GM12878 (cell line): ENCODE measurements at regions not wholly inside any gene's neighbourhood (a gene's known extent, or its start where the extent isn't known, plus 50 kb on each side); places are given as distances from the start of the nearest gene placed in this dataset.
A peak's percentile ranks its signal among the peaks of the same experiment; 100 is the strongest.

Experiments
- ATAC-seq: fragments of 200-7000 bp; cut with Tn5 transposase; 3 replicates; pipeline ENCODE4 v1.9.1; 2020; ENCODE audit warnings: mild to moderate bottlenecking, moderate library complexity
- BruUV-seq: library from RNA; stranded (reverse); fragments of 400-500 nt; replicated peaks from 2 replicates; lab custom pipeline; 2021; lab: Mats Ljungman, UMichigan
- CTCF ChIA-PET: fragments of 300-600 bp; sonication (Branson Sonifier 250); formaldehyde crosslinking; extraction: SDS; loops from one replicate; lab custom pipeline; 2021; ENCODE audit warnings: inconsistent platforms; lab: Yijun Ruan, JAX
- POLR2A ChIA-PET: fragments of 350-600 bp; formaldehyde crosslinking; extraction: SDS; loops from one replicate; lab custom pipeline; 2021; ENCODE audit warnings: inconsistent platforms; lab: Charles Lee
- RAD21 ChIA-PET: fragments of 300-600 bp; sonication (Branson Sonifier 250); formaldehyde crosslinking; loops from one replicate; lab custom pipeline; 2023; ENCODE audit warnings: antibody characterized with exemption; ENCODE audit not compliant: unreplicated experiment; lab: Charles Lee
- SMC1A ChIA-PET: fragments of 300-600 bp; sonication (Branson Sonifier 250); formaldehyde crosslinking; loops from one replicate; lab custom pipeline; 2023; ENCODE audit not compliant: unreplicated experiment, uncharacterized antibody; lab: Charles Lee
- DNase-seq: peaks from one replicate; pipeline ENCODE4 v3.0.0-alpha.2; 2011; ENCODE audit warnings: low read depth, low spot score
- FAIRE-seq: peaks from 3 replicates; lab custom pipeline; 2011; peaks lifted over from hg19 to GRCh38; lab: Jason Lieb, UNC
- H2AFZ ChIP-seq: 2 replicates; pipeline ENCODE4 v1.6.0; 2011; ENCODE audit warnings: low read depth, low read length, control low read depth; ENCODE audit not compliant: control insufficient read depth
- H3K27ac ChIP-seq: 2 replicates; pipeline ENCODE4 v1.5.1; 2011; ENCODE audit warnings: control low read depth; ENCODE audit not compliant: control insufficient read depth, insufficient read depth
- H3K27me3 ChIP-seq, 2 experiments: replicated peaks in 1 of 2; 2 replicates each; pipeline versions ENCODE4 v1.6.0 to v1.6.1; 2011; ENCODE audit warnings: low read length in 1 of 2; ENCODE audit not compliant: control insufficient read depth in 2 of 2, insufficient read depth in 2 of 2
- H3K36me3 ChIP-seq, 2 experiments: 2 replicates each; pipeline ENCODE4 v1.5.1; 2011; ENCODE audit warnings: low read length in 1 of 2; ENCODE audit not compliant: control insufficient read depth in 2 of 2, insufficient read depth in 2 of 2
- H3K4me1 ChIP-seq: 2 replicates; pipeline ENCODE4 v1.6.1; 2011; ENCODE audit warnings: mild to moderate bottlenecking, low read length, moderate library complexity, mixed read lengths; ENCODE audit not compliant: control insufficient read depth, insufficient read depth
- H3K4me2 ChIP-seq: 2 replicates; pipeline ENCODE4 v1.6.0; 2011; ENCODE audit warnings: control low read depth; ENCODE audit not compliant: control insufficient read depth, insufficient read depth
- H3K4me3 ChIP-seq: fragments of 200-600 bp; sonication (generic); 2 replicates; pipeline ENCODE4 v1.5.1; 2016
- H3K79me2 ChIP-seq: 2 replicates; pipeline ENCODE4 v1.6.0; 2011; ENCODE audit warnings: low read length; ENCODE audit not compliant: control insufficient read depth, insufficient read depth
- H3K9ac ChIP-seq: 2 replicates; pipeline ENCODE4 v1.8.0; 2011; ENCODE audit warnings: low read length, control low read depth, mixed read lengths; ENCODE audit not compliant: control insufficient read depth, insufficient read depth
- H3K9me3 ChIP-seq: replicated peaks from 3 replicates; pipeline ENCODE4 v1.5.1; 2011; ENCODE audit warnings: mild to moderate bottlenecking, low read length; ENCODE audit not compliant: control insufficient read depth, insufficient read depth
- H4K20me1 ChIP-seq: 2 replicates; pipeline ENCODE4 v1.6.0; 2011; ENCODE audit not compliant: control insufficient read depth, insufficient read depth
- CBX5 ChIP-seq: sonication (generic); IDR thresholded peaks from 2 replicates; pipeline ENCODE4 v1.6.1; 2016; ENCODE audit warnings: low read depth, moderate library complexity, mild to moderate bottlenecking, inconsistent platforms
- CHD2 ChIP-seq: IDR thresholded peaks from 2 replicates; pipeline ENCODE4 v1.6.1; 2011; ENCODE audit warnings: low read depth, low read length, improper control_type of control experiment, borderline replicate concordance
- FOXM1 ChIP-seq: IDR thresholded peaks from 2 replicates; pipeline ENCODE4 v1.6.1; 2012; ENCODE audit warnings: low read depth, mild to moderate bottlenecking, inconsistent platforms, low read length, moderate library complexity
- HDAC2 ChIP-seq: fragments of 200-600 bp; sonication (generic); IDR thresholded peaks from 2 replicates; pipeline ENCODE4 v1.6.1; 2017
- NR2C2 ChIP-seq: IDR thresholded peaks from 2 replicates; pipeline ENCODE4 v1.6.1; 2011; ENCODE audit warnings: borderline replicate concordance, low read depth; ENCODE audit not compliant: control insufficient read depth, insufficient read length
- RAD21 ChIP-seq: IDR thresholded peaks from 2 replicates; pipeline ENCODE4 v1.6.1; 2011; ENCODE audit warnings: mild to moderate bottlenecking, low read depth, low read length, moderate library complexity; ENCODE audit not compliant: insufficient read depth
- SMAD1 ChIP-seq: fragments of 450-650 bp; IDR thresholded peaks from 2 replicates; pipeline ENCODE4 v1.6.1; 2018; ENCODE audit warnings: mild to moderate bottlenecking, low read depth; ENCODE audit not compliant: partially characterized antibody
- SMC3 ChIP-seq: IDR thresholded peaks from 2 replicates; pipeline ENCODE4 v1.6.1; 2011; ENCODE audit warnings: low read length, improper control_type of control experiment, borderline replicate concordance
- TAF1 ChIP-seq: IDR thresholded peaks from 2 replicates; pipeline ENCODE4 v1.6.1; 2011; ENCODE audit warnings: mild to moderate bottlenecking, low read depth, low read length, borderline replicate concordance
- YBX1 ChIP-seq: fragments of 450-650 bp; IDR thresholded peaks from 2 replicates; pipeline ENCODE4 v1.6.1; 2016; ENCODE audit warnings: antibody characterized with exemption
- YY1 ChIP-seq: IDR thresholded peaks from 2 replicates; pipeline ENCODE4 v1.6.1; 2011; ENCODE audit warnings: low read depth, mild to moderate bottlenecking, low read length
- ZNF24 ChIP-seq: fragments of 450-650 bp; IDR thresholded peaks from 2 replicates; pipeline ENCODE4 v1.6.1; 2017; ENCODE audit warnings: antibody characterized with exemption, mild to moderate bottlenecking
- WGBS: methylation state at CpG from one replicate; pipeline ENCODE4 v1.1.6; 2016; ENCODE audit warnings: low lambda C conversion rate; ENCODE audit not compliant: insufficient replicate concordance, insufficient coverage; ENCODE audit errors: missing lambda C conversion rate; 5-methylcytosine and 5-hydroxymethylcytosine counted together
- in situ Hi-C: fragments of 300-500 bp; cut with MboI; formaldehyde crosslinking; loops from 9 replicates; pipeline ENCODE4 v1.14.3; 2018; ENCODE audit warnings: mixed read lengths
- intact Hi-C: fragments of 100-400 bp; cut with micrococcal nuclease; formaldehyde crosslinking; loops from one replicate; pipeline ENCODE4 v1.14.2; 2022; ENCODE audit not compliant: unreplicated experiment
- TF ChIP-seq, protein P1 (sequence below): fragments of 450-650 bp; IDR thresholded peaks from 2 replicates; pipeline ENCODE4 v1.6.1; 2016; ENCODE audit warnings: mild to moderate bottlenecking, moderate library complexity, borderline replicate concordance

- no peak for TF ChIP-seq CHD2
Observed at GRCh38 chr12:45540661-45541341, 188.7 kb upstream of the ARID2 start (continued).

DNA sequence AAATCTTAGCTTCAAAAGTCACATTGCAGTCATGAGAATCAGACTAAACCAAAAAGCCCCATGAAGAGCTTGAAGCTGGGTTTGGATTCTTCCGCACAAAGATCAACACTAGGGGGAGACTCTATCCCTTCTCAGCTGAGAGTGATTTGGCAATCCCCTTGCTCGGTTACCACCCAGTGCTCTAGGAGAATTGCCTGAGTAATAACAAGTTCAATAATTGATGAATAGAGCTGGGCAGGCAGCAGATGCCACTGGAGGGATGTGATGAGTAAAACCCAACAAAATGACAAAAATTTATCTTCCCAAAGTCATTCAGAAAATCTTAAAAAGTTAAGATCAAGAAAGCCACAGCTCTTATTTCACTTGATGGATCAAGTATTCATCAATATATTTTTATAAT is 185.6 kb upstream of the ARID2 start:
- Histone ChIP-seq H3K4me3 (no peak overlapping the region), H3K9me3 (no peaks in the 10 kb centered on the region), H3K27me3 (no peaks in the 10 kb centered on the region), H3K27ac (no peak overlapping the region), H3K9ac (no peak overlapping the region), H3K4me1 (no peaks in the 10 kb centered on the region), H3K36me3 (no peaks in the 10 kb centered on the region), H2AFZ (peak overlapping the region; percentile 40), H3K4me2 (no peak overlapping the region), H3K79me2 (no peaks in the 10 kb centered on the region), H4K20me1 (no peaks in the 10 kb centered on the region)
- ATAC-seq: peak; percentile 99
- intact Hi-C loops (loop anchor here (1.0 to 10.0 kb wide), 5 partner anchors 123 to 448 kb away; partner anchors contain the start of gene SCAF11), in situ Hi-C loops (no loop called here)
- peak; percentile 94 for FAIRE-seq
- DNase-seq: peak; percentile 56
- no TSS peak for BruUV-seq
- ChIA-PET POLR2A (interaction anchor here (0.6 to 1.0 kb wide), 3 partner anchors 86 to 338 kb away, joined by 3 to 5 read pairs (median 3); no protein-coding TSS in a partner anchor), CTCF (interaction anchor here (0.6 to 6.9 kb wide), 91 partner anchors 8 to 581 kb away, joined by 3 to 109 read pairs (median 4); partner anchors contain the start of genes ANO6 and SCAF11), SMC1A (interaction anchor here (0.5 to 3.9 kb wide), 52 partner anchors 8 to 526 kb away, joined by 3 to 67 read pairs (median 4); partner anchors contain the start of gene ANO6), RAD21 (interaction anchor here (0.6 to 3.9 kb wide), 45 partner anchors 10 to 1477 kb away, joined by 3 to 79 read pairs (median 3); partner anchors contain the start of genes ARID2 and SCAF11)
- WGBS: 0% methylated on average over 2 of the region's 2 CpGs
- TF ChIP-seq TAF1: no peak
- peak; percentile 96 for TF ChIP-seq RAD21
- peak; percentile 82 for TF ChIP-seq SMC3
- TF ChIP-seq YBX1: no peak
- TF ChIP-seq NR2C2: no peak
- 0 out of 2 replicates have a peak, but pooled peaks have one; percentile 38 for TF ChIP-seq FOXM1
- no peak for TF ChIP-seq HDAC2
- 0 out of 2 replicates have a peak, but pooled peaks have one; percentile 10 for TF ChIP-seq ZNF24
- no peak for TF ChIP-seq SMAD1
- peak; percentile 73 for TF ChIP-seq YY1
- TF ChIP-seq, protein P1, sequence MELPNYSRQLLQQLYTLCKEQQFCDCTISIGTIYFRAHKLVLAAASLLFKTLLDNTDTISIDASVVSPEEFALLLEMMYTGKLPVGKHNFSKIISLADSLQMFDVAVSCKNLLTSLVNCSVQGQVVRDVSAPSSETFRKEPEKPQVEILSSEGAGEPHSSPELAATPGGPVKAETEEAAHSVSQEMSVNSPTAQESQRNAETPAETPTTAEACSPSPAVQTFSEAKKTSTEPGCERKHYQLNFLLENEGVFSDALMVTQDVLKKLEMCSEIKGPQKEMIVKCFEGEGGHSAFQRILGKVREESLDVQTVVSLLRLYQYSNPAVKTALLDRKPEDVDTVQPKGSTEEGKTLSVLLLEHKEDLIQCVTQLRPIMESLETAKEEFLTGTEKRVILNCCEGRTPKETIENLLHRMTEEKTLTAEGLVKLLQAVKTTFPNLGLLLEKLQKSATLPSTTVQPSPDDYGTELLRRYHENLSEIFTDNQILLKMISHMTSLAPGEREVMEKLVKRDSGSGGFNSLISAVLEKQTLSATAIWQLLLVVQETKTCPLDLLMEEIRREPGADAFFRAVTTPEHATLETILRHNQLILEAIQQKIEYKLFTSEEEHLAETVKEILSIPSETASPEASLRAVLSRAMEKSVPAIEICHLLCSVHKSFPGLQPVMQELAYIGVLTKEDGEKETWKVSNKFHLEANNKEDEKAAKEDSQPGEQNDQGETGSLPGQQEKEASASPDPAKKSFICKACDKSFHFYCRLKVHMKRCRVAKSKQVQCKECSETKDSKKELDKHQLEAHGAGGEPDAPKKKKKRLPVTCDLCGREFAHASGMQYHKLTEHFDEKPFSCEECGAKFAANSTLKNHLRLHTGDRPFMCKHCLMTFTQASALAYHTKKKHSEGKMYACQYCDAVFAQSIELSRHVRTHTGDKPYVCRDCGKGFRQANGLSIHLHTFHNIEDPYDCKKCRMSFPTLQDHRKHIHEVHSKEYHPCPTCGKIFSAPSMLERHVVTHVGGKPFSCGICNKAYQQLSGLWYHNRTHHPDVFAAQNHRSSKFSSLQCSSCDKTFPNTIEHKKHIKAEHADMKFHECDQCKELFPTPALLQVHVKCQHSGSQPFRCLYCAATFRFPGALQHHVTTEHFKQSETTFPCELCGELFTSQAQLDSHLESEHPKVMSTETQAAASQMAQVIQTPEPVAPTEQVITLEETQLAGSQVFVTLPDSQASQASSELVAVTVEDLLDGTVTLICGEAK: no peak
- TF ChIP-seq CBX5: peak; percentile 68; the same call in 1 of the 2 replicates
